GM18873 (cell line): ENCODE measurements at regions not wholly inside any gene's neighbourhood (a gene's known extent, or its start where the extent isn't known, plus 50 kb on each side); places are given as distances from the start of the nearest gene placed in this dataset.
"Not testable (repeated sequence)": the region's sequence is repeated elsewhere in the genome, so short reads cannot be mapped to it uniquely, and the experiment has no call there.

Source experiments
- ATAC-seq: cut with Tn5 transposase; IDR thresholded peaks from one replicate; pipeline ENCODE4 v1.9.1; 2021; ENCODE audit warnings: mild to moderate bottlenecking, moderate library complexity, moderate number of reproducible peaks; ENCODE audit not compliant: unreplicated experiment, low FRiP score

DNA sequence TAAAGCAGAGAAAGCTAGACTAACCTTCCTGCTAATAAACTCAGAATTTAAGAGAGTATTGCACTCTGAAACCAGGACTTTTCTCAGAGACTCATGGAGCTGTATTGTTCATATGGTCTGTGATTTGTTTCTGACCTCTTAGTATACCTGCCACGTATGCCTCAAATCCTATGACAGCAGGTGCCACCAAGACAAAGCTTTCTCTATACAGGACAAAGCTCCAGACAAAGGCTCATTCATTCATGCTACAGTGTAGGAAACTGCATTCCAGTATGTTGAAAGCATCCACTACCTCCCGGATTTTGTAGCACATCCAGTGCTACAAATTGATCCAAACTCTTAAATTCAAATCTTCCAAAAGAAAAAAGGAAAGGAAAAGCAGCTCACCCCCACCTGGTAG is 178.3 kb downstream of the CHIC2 start:
- ATAC-seq = no peak

- no peak for ATAC-seq
Measured at GRCh38 chr4:53885668-53886067, 178.7 kb downstream of the CHIC2 start.

- not testable (repeated sequence) for ATAC-seq
Measured at GRCh38 chr4:53877096-53877495, 187.3 kb downstream of the CHIC2 start.

- ATAC-seq = no peak
Measured at GRCh38 chr4:53866055-53866454, 198.3 kb downstream of the CHIC2 start.

GRCh38 chr4:53865054-53865453 is 199.4 kb downstream of the CHIC2 start:
- no peak for ATAC-seq

GRCh38 chr4:53863736-53864365 is 200.6 kb downstream of the CHIC2 start:
- no peak for ATAC-seq

- no peak for ATAC-seq
Measured at GRCh38 chr4:53863158-53863557, 201.2 kb downstream of the CHIC2 start.

DNA sequence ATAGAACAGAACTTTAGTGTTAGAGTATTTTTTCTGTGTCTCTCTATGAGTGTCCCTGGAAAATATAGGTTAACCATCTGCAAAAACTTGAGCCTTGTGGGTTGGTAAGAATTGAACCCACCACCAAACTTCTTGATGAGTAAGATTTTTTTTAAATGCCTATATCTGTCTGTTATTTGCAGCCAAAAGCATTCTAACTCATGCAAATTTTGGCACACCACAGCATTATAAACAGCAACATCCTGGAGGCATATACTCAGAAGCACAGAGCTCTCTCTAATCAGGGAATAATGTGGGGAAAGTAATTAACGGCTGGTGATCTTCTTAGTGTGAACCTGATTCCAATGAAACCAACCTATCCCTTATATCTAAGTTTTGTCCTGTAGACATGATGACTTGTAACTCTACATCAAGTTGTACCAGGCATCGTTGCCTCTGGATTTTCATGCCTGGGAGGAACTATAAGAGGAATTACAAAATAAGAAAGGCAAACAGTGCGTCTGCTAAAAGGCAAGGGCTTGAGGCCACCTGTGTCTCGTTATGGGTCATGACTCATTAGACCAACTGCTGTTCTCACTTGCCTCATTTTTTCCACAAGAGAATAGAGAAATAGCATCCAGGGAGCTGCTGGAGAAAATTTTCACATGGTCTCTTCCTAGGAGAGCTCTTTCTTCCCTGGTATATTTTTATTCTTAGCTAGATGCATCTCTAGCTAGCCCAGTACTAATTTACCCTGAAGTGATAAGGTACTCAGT is 202.4 kb downstream of the CHIC2 start:
- no peak for ATAC-seq

DNA sequence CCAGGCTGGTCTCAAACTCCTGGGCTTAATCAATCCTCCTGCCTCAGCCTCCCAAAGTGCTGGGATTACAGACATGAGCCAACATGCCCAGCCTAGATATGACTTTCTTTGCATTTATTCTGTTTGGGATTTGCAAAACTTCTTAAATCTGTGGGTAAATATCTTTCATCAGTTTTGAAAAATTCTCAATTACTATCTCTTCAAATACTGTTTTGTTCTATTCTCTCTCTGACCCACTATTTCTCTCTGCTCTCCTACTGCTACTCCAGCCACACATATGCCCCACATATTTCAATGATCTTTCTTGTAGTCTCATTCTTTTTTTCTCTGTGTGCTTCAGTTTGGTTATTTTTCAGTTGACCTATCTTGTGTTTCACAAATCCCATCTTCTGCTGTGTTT is 205.1 kb downstream of the CHIC2 start:
- no peak for ATAC-seq

- ATAC-seq = no peak
Measured at GRCh38 chr4:53858744-53859143, 205.7 kb downstream of the CHIC2 start.

GRCh38 chr4:53855581-53856250 is 208.7 kb downstream of the CHIC2 start:
- no peak for ATAC-seq

DNA sequence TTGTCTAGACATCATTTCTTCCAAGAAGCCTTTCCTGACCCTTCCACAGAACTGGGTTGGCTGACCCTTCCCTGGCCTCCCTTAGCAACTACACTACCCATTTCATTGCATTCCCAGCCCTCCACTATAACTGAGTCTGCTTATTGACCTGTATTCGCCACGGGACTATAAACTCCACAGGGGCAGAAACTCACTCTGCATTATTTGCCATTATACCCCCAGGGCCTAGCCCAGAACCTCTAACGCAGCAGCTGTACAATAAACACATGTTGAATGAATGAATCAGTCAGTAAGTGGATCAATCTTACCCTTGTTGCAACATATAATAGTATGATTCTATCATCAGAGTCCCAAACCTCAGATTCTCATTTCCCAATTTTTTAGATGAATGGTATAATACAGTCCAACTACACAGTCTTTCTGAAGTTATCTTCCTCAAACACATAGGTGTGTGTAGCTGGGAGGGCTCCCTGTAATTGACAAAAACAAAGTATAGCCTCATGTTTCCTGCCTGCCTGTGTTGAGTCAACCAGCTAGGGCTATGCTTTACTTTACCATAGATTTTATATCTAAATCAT is 209.3 kb downstream of the CHIC2 start:
- no peak for ATAC-seq

DNA sequence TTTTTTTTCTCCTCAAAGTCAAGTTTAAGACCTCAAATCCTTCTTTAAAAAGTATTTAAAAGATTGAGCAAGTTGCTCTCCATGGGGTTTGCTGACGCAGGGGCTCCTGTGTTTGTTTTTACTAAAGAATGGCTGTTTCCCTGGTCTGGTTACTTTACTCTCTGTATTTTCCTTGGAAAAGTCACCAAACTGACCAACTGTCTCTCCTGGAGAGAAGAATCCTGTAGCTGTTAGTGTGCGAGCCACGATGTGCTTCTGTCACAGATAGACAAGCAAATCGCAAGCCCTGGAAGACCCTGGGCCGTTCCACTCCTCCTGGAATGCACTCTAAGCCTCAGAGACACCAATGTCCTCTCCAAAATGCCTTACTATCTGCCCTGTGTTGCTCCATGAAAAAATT is 212.1 kb downstream of the CHIC2 start:
- ATAC-seq = no peak

- ATAC-seq = no peak
Measured at GRCh38 chr4:53847965-53848364, 216.4 kb downstream of the CHIC2 start.

GRCh38 chr4:53844551-53844950 is 219.9 kb downstream of the CHIC2 start:
- no peak for ATAC-seq

- ATAC-seq = no peak
Measured at GRCh38 chr4:53844133-53844532, 220.3 kb downstream of the CHIC2 start.

- no peak for ATAC-seq
Measured at GRCh38 chr4:53841711-53842110, 222.7 kb downstream of the CHIC2 start.

DNA sequence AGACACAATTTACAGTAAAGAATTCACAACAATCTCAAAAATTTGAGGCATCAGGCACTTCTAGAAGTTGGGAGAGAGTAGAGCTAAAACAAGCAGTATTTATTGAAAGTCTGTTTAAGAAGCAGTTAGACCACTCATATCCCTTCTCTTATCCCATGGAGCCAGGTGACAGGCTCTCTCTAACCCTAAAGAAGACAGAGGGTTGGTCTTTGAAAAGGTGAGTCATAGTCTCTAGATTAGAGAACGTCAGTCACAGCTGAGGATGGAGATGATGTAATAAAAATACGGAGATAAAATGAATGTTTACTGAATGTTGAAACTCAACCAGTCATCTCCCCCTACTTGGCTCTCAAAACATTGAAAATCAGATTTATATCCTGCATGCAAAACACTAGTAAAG is 223.8 kb downstream of the CHIC2 start:
- ATAC-seq = no peak

DNA sequence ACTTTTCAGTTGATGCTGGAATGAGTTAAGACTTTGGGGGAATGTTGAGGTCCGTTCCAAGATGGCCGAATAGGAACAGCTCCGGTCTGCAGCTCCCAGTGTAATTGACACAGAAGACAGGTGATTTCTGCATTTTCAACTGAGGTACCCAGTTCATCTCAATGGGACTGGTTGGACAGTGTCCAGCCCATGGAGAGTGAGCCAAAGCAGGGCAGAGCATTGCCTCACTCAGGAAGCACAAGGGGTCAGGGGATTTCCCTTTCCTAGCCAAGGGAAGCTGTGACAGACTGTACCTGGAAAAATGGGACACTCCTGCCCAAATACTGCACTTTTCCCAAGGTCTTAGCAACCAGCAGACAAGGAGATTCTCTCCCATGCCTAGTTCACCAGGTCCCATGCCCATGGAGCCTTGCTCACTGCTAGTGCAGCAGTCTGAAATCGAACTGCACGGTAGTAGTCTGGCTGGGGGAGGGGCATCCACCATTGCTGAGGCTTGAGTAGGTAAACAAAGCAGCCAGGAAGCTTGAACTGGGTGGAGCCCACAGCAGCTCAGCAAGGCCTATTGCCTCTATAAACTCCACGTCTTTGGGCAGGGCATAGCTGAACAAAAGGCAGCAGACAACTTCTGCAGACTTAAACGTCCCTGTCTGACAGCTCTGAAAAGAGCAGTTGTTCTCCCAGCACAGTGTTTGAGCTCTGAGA is 231.0 kb downstream of the CHIC2 start:
- ATAC-seq = not testable (repeated sequence)

DNA sequence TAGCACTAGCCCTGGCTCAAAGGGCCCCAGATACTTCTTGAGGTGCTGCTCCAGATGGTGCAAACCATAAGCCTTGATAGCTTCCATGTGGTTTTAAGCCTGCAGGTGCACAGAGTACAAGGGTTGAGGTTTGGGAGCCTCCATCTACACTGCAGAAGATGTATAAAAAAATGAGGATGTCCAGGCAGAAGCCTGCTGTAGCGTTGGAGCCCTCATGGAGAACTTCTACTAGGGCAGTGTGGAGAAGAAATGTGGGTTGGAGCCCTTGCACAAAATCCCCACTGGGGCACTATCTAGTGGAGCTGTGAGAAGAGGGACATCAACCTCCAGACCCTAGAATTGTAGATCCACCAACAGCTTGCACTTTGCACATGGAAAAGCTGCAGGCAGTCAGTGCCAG is 231.9 kb downstream of the CHIC2 start:
- no peak for ATAC-seq

GRCh38 chr4:53830511-53830910 is 233.9 kb downstream of the CHIC2 start:
- no peak for ATAC-seq
